IMR-90 (cell line): ENCODE measurements at regions not wholly inside any gene's neighbourhood (a gene's known extent, or its start where the extent isn't known, plus 50 kb on each side); places are given as distances from the start of the nearest gene placed in this dataset.

Experiments
- ATAC-seq: fragments of 200-7000 bp; cut with Tn5 transposase; 2 replicates; pipeline ENCODE4 v1.9.1; 2020; ENCODE audit warnings: low read depth, mild to moderate bottlenecking, moderate library complexity
- BruUV-seq: library from RNA; stranded (reverse); fragments of 400-500 nt; replicated peaks from 2 replicates; lab custom pipeline; 2021; lab: Mats Ljungman, UMichigan
- CTCF ChIA-PET: fragments of 300-600 bp; formaldehyde crosslinking; extraction: SDS; loops from one replicate; lab custom pipeline; 2021; ENCODE audit warnings: antibody characterized with exemption; lab: Yijun Ruan, JAX
- POLR2A ChIA-PET: fragments of 300-600 bp; sonication (Branson Sonifier 250); formaldehyde crosslinking; loops from one replicate; lab custom pipeline; 2022; ENCODE audit warnings: antibody characterized with exemption; ENCODE audit not compliant: unreplicated experiment; lab: Charles Lee
- DNase-seq: peaks from one replicate; pipeline ENCODE4 v3.0.0; 2013
- H2AFZ ChIP-seq: replicated peaks from 2 replicates; pipeline ENCODE3; 2013; ENCODE audit warnings: low read length, mild to moderate bottlenecking; ENCODE audit not compliant: poor library complexity
- H2AK5ac ChIP-seq: 2 replicates; pipeline ENCODE4 v1.6.1; 2013; ENCODE audit warnings: low read depth, low read length, inconsistent platforms
- H2AK9ac ChIP-seq: replicated peaks from 2 replicates; pipeline ENCODE3; 2013; ENCODE audit warnings: mild to moderate bottlenecking, low read depth, low read length, moderate library complexity; ENCODE audit not compliant: poor library complexity
- H2BK120ac ChIP-seq: 2 replicates; pipeline ENCODE4 v1.6.1; 2013; ENCODE audit warnings: low read depth, low read length, inconsistent platforms
- H2BK15ac ChIP-seq: 3 replicates; pipeline ENCODE4 v1.6.1; 2013; ENCODE audit warnings: low read depth, low read length, inconsistent platforms
- H2BK20ac ChIP-seq: 2 replicates; pipeline ENCODE4 v1.6.1; 2013; ENCODE audit warnings: low read depth, mild to moderate bottlenecking, inconsistent platforms, low read length, moderate library complexity
- H2BK5ac ChIP-seq: 2 replicates; pipeline ENCODE4 v1.6.1; 2013; ENCODE audit warnings: mild to moderate bottlenecking, low read depth, low read length, inconsistent platforms; ENCODE audit not compliant: poor library complexity, severe bottlenecking
- H3K14ac ChIP-seq: replicated peaks from 2 replicates; pipeline ENCODE4 v1.6.1; 2013; ENCODE audit warnings: low read depth, low read length, inconsistent platforms
- H3K18ac ChIP-seq: 2 replicates; pipeline ENCODE4 v1.6.1; 2013; ENCODE audit warnings: low read depth, low read length, control low read depth
- H3K23ac ChIP-seq: 2 replicates; pipeline ENCODE4 v1.6.1; 2013; ENCODE audit warnings: low read depth, low read length, inconsistent platforms
- H3K27ac ChIP-seq: 2 replicates; pipeline ENCODE4 v1.5.1; 2013; ENCODE audit warnings: mild to moderate bottlenecking, control low read depth, low read length; ENCODE audit not compliant: insufficient read depth
- H3K27me3 ChIP-seq: 2 replicates; pipeline ENCODE4 v1.6.1; 2013; ENCODE audit warnings: low read length; ENCODE audit not compliant: control insufficient read depth, insufficient read depth
- H3K36me3 ChIP-seq: 2 replicates; pipeline ENCODE4 v1.6.1; 2013; ENCODE audit warnings: low read length, mixed read lengths; ENCODE audit not compliant: control insufficient read depth, insufficient read depth
- H3K4ac ChIP-seq: 2 replicates; pipeline ENCODE4 v1.6.1; 2013; ENCODE audit warnings: low read depth, low read length, inconsistent platforms
- H3K4me1 ChIP-seq: 2 replicates; pipeline ENCODE4 v1.6.1; 2013; ENCODE audit warnings: low read length, mixed read lengths; ENCODE audit not compliant: control insufficient read depth, insufficient read depth
- H3K4me2 ChIP-seq: 2 replicates; pipeline ENCODE4 v1.6.1; 2013; ENCODE audit warnings: low read depth, mild to moderate bottlenecking, control low read depth, low read length, moderate library complexity
- H3K4me3 ChIP-seq: 2 replicates; pipeline ENCODE4 v1.5.1; 2013; ENCODE audit warnings: low read depth, mild to moderate bottlenecking, control low read depth, low read length, moderate library complexity; ENCODE audit not compliant: insufficient read depth
- H3K56ac ChIP-seq: 2 replicates; pipeline ENCODE4 v1.6.1; 2013; ENCODE audit warnings: low read length, inconsistent platforms; ENCODE audit not compliant: insufficient read depth; ENCODE audit errors: extremely low read depth
- H3K79me1 ChIP-seq, 2 experiments: 2 replicates each; pipeline ENCODE4 v1.6.1; 2013; ENCODE audit warnings: low read length in 2 of 2, inconsistent platforms in 1 of 2, low read depth in 1 of 2
- H3K9ac ChIP-seq: 2 replicates; pipeline ENCODE4 v1.6.1; 2013; ENCODE audit warnings: low read depth, low read length, control low read depth
- H3K9me1 ChIP-seq: 2 replicates; pipeline ENCODE4 v1.6.1; 2013; ENCODE audit warnings: low read length, inconsistent platforms; ENCODE audit not compliant: insufficient read depth
- H3K9me3 ChIP-seq: 2 replicates; pipeline ENCODE4 v1.6.1; 2013; ENCODE audit warnings: low read length; ENCODE audit not compliant: control insufficient read depth, insufficient read depth
- H4K20me1 ChIP-seq: 2 replicates; pipeline ENCODE4 v1.6.1; 2013; ENCODE audit warnings: low read length, inconsistent platforms; ENCODE audit not compliant: insufficient read depth
- H4K5ac ChIP-seq: 2 replicates; pipeline ENCODE4 v1.6.1; 2013; ENCODE audit warnings: mild to moderate bottlenecking, low read depth, low read length, control low read depth
- H4K8ac ChIP-seq, 2 experiments: 2 replicates each; pipeline ENCODE4 v1.6.1; 2013; ENCODE audit warnings: low read depth in 2 of 2, low read length in 2 of 2, control low read depth in 1 of 2, inconsistent platforms in 1 of 2
- H4K91ac ChIP-seq: 2 replicates; pipeline ENCODE4 v1.6.1; 2013; ENCODE audit warnings: low read depth, low read length, inconsistent platforms; ENCODE audit not compliant: insufficient read depth
- CEBPB ChIP-seq: IDR thresholded peaks from 2 replicates; pipeline ENCODE4 v1.6.1; 2012; ENCODE audit warnings: low read depth, low read length, improper control_type of control experiment
- FOS ChIP-seq: fragments of 150-350 bp; IDR thresholded peaks from 2 replicates; pipeline ENCODE4 v1.6.1; 2016; ENCODE audit warnings: low read depth, low read length
- MAFK ChIP-seq: IDR thresholded peaks from 2 replicates; pipeline ENCODE4 v1.6.1; 2012; ENCODE audit warnings: low read depth, low read length, improper control_type of control experiment
- MAZ ChIP-seq: IDR thresholded peaks from 2 replicates; pipeline ENCODE4 v1.6.1; 2012; ENCODE audit warnings: low read depth, mild to moderate bottlenecking, low read length, improper control_type of control experiment, moderate library complexity, borderline replicate concordance
- MXI1 ChIP-seq: IDR thresholded peaks from 2 replicates; pipeline ENCODE4 v1.6.1; 2012; ENCODE audit warnings: low read depth, mild to moderate bottlenecking, low read length, moderate library complexity, borderline replicate concordance
- NFE2L2 ChIP-seq: fragments of 150-350 bp; IDR thresholded peaks from 2 replicates; pipeline ENCODE4 v1.6.1; 2016; ENCODE audit warnings: low read depth, mild to moderate bottlenecking, low read length
- RAD21 ChIP-seq: IDR thresholded peaks from 2 replicates; pipeline ENCODE4 v1.6.1; 2012; ENCODE audit warnings: low read length, improper control_type of control experiment
- dilution Hi-C: fragments of 300-500 bp; cut with HindIII; formaldehyde crosslinking; loops from one replicate; pipeline ENCODE4 v1.14.3; 2018; ENCODE audit warnings: low sequenced_read_pairs; ENCODE audit not compliant: unreplicated experiment
- in situ Hi-C: fragments of 300-500 bp; cut with MboI; formaldehyde crosslinking; loops from 3 replicates; pipeline ENCODE4 v1.14.3; 2019; ENCODE audit warnings: low sequenced_read_pairs, inconsistent platforms, mixed read lengths
- intact Hi-C: fragments of 100-400 bp; cut with micrococcal nuclease; formaldehyde crosslinking; loops from 2 replicates; pipeline ENCODE4 v1.10.0; 2022

DNA sequence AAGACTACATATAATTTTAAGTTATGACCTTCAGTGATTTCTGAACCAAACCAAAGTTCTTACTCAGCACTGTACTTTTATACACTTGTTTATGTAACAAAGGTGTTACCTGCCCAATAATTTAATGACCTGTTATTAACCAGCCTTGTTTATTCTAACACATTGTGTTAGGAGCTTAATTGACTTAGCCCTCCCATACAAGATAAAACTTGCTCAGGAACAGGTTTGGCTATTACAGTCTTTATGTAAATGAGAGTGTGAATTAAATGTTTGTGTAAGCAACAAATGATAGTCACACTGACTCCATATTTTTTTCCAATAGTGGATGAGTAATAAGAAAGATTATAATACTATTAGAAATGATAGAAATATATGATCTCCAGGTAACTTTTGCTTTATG, 51.8 kb upstream of the MYCBP2 start:
- intact Hi-C loops (no loop called here), dilution Hi-C loops (no loop called here), in situ Hi-C loops (no loop called here)
- ChIA-PET POLR2A (no interaction called here), CTCF (no interaction called here)
- Histone ChIP-seq H4K91ac (no peak overlapping the region), H4K8ac (no peak overlapping the region), H2BK5ac (no peak overlapping the region), H3K36me3 (no peaks in the 10 kb centered on the region), H3K9ac (no peak overlapping the region), H3K79me1 (no peaks in the 10 kb centered on the region), H4K20me1 (no peaks in the 10 kb centered on the region), H3K23ac (no peak overlapping the region), H4K5ac (no peak overlapping the region), H3K27me3 (peaks cover 1% of the 10 kb centered on the region; the same call in 1 of the 2 replicates), H3K18ac (no peak overlapping the region), H2AK5ac (no peak overlapping the region), H3K4me2 (no peak overlapping the region), H3K4me3 (no peak overlapping the region), H3K9me3 (no peaks in the 10 kb centered on the region), H2BK120ac (no peak overlapping the region), H3K9me1 (no peaks in the 10 kb centered on the region), H3K14ac (no peak overlapping the region), H2AK9ac (no peak overlapping the region), H3K4me1 (no peaks in the 10 kb centered on the region), H2BK15ac (no peak overlapping the region), H3K56ac (no peak overlapping the region), H3K27ac (no peak overlapping the region), H2BK20ac (no peak overlapping the region), H2AFZ (no peak overlapping the region), H3K4ac (no peak overlapping the region)
- ATAC-seq (no peak), DNase-seq (no peak)
- BruUV-seq, result no TSS peak
- TF ChIP-seq CEBPB, result no peak
- TF ChIP-seq RAD21, result no peak
- no peak for TF ChIP-seq MAZ
- TF ChIP-seq MAFK, result no peak
- TF ChIP-seq NFE2L2, result no peak
- no peak for TF ChIP-seq MXI1
- no peak for TF ChIP-seq FOS
